Gastrocnemius medialis (tissue), 4 donors: ENCODE measurements at regions not wholly inside any gene's neighbourhood (a gene's known extent, or its start where the extent isn't known, plus 50 kb on each side); places are given as distances from the start of the nearest gene placed in this dataset.

Source experiments
- POLR2A ChIP-seq, 2 donors: fragments of 450-650 bp; IDR thresholded peaks; one replicate each; pipeline ENCODE4 v1.6.1; 2017; ENCODE audit warnings: antibody characterized with exemption in 2 of 2, mild to moderate bottlenecking in 2 of 2, moderate library complexity in 2 of 2
- TF ChIP-seq, protein P1 (sequence below), 5 experiments: fragments of 450-650 bp in 3 of 5; fragments of 200-600 bp in 2 of 5; sonication (generic) in 2 of 5; IDR thresholded peaks in 4 of 5; conservative IDR thresholded peaks in 1 of 5; 1 replicate in 4 of 5; 2 replicates in 1 of 5; pipeline ENCODE4 v1.5.1; 2016 to 2019; ENCODE audit warnings: antibody characterized with exemption in 5 of 5, mild to moderate bottlenecking in 3 of 5, moderate library complexity in 3 of 5

DNA sequence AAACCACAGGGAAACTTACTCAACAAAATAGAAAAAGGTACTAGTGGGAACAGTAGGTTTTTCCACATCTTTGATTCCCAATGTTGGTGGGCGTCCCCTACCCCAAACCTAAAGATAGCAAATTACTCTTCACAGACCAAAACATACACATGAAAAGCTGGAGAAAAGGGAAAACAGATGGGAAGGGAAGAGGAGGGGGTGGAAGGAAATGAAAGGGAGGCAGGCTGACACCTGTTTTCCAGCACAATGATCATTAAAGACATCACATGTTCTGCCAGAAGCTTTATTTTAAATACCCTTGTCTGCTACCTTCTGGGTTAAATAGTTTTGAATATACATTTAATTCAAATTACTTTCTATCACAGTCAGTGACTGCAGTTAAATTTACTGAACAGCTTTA is 1617.9 kb upstream of the SEL1L start:
- TF ChIP-seq, protein P1, sequence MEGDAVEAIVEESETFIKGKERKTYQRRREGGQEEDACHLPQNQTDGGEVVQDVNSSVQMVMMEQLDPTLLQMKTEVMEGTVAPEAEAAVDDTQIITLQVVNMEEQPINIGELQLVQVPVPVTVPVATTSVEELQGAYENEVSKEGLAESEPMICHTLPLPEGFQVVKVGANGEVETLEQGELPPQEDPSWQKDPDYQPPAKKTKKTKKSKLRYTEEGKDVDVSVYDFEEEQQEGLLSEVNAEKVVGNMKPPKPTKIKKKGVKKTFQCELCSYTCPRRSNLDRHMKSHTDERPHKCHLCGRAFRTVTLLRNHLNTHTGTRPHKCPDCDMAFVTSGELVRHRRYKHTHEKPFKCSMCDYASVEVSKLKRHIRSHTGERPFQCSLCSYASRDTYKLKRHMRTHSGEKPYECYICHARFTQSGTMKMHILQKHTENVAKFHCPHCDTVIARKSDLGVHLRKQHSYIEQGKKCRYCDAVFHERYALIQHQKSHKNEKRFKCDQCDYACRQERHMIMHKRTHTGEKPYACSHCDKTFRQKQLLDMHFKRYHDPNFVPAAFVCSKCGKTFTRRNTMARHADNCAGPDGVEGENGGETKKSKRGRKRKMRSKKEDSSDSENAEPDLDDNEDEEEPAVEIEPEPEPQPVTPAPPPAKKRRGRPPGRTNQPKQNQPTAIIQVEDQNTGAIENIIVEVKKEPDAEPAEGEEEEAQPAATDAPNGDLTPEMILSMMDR (IDR thresholded peaks at IDR 0.05 in 4 of 5, conservative IDR thresholded peaks at IDR 0.05 in 1 of 5) = no peak
- no peak for TF ChIP-seq POLR2A (IDR thresholded peaks at IDR 0.05)
